Left kidney (tissue), 1 donor: ENCODE measurements at regions not wholly inside any gene's neighbourhood (a gene's known extent, or its start where the extent isn't known, plus 50 kb on each side); places are given as distances from the start of the nearest gene placed in this dataset.
A peak's percentile ranks its signal among the peaks of the same experiment; 100 is the strongest.
"Not testable (repeated sequence)": the region's sequence is repeated elsewhere in the genome, so short reads cannot be mapped to it uniquely, and the experiment has no call there.

Source experiments
- DNase-seq: peaks from one replicate; pipeline ENCODE4 v3.0.0-alpha.2; 2013

GRCh38 chr15:75100679-75101078, 77.3 kb downstream of the PPCDC start:
- no peak for DNase-seq

GRCh38 chr15:75104804-75105557, 81.6 kb downstream of the PPCDC start:
- peak; percentile 46 for DNase-seq

DNA sequence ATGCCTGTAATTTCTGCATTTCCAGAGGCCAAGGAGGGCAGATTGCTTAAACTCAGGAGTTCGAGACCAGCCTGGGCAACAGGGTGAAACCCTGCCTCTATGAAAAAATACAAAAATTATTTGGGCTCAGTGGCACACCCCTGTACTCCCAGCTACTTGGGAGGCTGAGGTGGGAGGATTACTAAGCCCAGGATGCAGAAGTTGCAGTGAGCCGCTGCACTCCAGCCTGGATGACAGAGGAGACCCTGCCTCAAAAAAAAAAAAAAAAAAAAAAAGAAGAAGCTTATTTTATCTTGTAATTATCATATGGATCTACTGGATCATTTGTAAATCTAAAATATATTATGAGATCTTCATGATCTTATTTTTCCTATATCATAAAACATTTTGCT, 84.1 kb downstream of the PPCDC start:
- DNase-seq: no peak

GRCh38 chr15:75107908-75108838, 84.8 kb downstream of the PPCDC start:
- DNase-seq: no peak

- DNase-seq: no peak
These were observed 85.8 kb downstream of the PPCDC start for GRCh38 chr15:75109021-75109735.

DNA sequence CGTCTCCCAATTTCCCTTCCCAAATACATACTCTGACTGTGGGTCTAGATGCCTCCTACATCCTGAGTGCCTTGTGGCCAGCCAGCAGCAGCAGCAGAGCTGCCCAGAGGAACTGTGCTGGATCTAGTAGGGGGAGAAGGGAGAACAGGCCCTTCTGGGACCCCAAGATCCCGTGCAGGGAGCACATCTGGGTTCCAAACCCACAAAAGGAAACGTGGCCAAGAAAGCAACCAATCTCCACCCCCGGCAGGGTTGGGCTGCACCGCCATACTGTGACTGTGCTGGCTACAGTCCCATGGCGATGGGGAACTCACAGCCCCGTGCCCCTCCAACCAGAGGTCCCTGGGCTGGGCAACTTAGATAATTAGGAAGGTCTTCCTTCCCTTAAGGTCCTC, 86.3 kb downstream of the PPCDC start:
- no peak for DNase-seq

DNA sequence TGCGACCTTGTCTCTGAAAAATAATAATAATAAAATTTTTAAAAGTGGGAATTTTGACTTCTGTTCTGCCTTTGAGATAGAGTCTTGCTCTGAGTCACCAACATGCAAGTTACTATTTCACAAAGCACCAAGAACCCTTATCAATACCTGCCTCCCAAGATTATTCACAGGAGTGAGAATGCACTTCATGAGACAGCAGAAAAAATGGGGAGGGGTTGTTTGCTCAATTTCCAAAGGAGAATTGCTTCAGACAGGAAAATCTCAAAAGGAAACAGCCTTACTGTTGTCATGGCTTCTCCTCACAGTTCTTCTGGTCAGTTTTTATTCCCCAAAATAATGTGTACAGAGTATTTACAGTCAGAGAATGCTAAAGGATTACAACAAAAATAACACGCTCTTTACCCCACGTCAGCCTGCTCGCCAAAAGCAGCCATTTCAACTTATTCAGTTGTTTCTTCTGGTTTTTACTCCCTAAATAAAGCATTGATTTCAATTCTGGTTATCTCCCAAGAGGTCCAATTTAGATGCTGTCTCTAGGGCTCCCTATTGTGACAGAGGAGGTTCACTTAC, 89.0 kb downstream of the PPCDC start:
- DNase-seq: no peak

DNA sequence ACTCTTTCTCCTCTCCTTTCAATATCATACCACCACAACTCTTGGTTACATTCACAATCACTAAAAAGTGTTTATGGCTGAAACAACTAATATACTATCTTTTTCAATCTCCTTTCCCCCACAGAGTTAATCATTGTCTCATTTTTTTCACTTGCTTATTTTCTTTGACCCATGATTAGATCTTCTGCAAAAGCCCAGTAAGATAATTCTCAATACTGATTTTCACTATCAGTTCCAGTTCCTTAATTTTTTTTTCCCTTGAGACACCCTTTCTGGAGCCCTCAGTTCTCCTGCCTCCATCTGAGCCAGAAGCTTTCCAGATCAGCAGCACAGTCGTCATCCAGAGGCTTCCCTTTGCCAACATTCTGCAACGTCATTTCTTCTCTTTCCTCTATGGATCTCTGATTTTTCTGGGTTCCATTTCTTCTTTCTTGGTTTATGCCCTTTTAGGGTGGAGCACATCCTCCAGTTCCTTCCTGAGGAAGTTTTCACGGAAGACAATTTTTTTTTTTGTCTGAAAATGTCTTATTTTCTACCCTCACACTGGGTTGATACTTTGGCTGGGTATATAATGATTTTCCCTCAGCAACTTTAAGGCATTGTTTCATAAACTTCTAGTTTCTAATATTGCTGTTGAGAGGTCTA, 88.7 kb upstream of the C15orf39 start:
- no peak for DNase-seq

DNA sequence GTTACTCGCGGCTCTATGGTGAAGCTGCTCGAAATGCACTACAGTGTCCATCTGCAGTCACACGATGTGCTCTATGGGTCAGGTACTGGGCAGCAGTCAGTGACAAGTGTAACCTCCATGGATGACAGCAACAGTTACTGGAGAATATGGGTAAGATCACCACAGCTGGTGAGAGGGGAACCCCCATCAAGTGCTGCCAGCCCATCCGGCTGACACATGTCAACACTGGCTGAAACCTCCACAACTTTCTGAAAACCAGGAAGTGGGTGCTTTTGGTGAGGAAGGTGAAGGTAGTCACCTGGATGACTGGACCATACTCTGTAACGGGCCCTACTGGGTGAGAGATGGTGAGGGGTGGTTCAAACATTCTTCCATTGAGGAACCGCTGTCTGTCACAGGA, 87.4 kb upstream of the C15orf39 start:
- no peak for DNase-seq

GRCh38 chr15:75114796-75115195, 86.9 kb upstream of the C15orf39 start:
- no peak for DNase-seq

DNA sequence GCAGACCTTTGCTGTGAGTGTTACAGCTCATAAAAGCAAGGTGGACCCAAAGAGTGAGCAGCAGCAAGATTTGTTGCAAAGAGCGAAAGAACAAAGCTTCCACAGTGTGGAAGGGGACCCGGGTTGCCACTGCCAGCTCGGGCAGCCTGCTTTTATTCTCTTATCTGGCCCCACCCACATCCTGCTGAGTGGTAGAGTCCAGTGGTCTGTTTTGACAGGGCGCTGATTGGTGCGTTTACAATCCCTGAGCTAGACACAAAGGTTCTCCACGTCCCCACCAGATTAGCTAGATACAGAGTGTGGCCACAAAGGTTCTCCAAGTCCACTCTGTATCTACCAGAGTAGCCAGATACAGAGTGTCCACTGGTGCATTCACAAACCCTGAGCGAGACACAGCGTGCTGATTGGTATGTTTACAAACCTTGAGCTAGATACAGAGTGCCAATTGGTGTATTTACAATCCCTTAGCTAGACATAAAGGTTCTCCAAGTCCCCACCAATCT, 86.2 kb upstream of the C15orf39 start:
- not testable (repeated sequence) for DNase-seq

DNA sequence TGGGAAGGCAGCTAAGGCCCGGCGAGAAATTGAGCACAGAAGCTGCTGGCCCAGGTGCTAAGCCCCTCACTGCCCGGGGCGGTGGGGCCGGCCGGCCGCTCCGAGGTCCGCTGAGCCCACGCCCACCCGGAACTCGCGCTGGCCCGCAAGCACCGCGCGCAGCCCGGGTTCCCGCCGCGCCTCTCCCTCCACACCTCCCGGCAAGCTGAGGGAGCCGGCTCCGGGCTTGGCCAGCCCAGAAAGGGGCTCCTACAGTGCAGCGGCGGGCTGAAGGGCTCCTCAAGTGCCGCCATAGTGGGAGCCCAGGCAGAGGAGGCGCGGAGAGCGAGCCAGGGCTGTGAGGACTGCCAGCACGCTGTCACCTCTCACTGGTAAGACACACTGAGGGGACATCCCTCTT, 85.5 kb upstream of the C15orf39 start:
- not testable (repeated sequence) for DNase-seq

DNA sequence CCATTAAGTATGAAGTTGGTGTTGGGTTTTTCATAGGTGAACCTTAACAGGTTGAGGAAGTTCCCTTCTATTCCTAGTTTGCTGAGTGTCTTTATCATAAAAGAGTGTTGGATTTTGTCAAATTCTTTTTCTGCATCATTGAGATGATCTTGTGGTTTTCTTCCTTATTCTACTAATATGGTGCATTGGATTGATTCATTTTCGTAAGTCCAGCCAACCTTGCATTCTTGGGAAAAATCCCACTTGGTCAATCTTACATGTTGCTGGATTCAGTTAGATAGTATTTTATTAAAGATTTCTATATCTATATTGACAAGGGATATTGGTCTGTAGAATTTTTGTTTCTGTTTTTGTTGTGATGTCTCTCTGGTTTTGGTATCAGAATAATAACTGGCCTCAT, 83.7 kb upstream of the C15orf39 start:
- no peak for DNase-seq

GRCh38 chr15:75119312-75119711, 82.4 kb upstream of the C15orf39 start:
- DNase-seq: not testable (repeated sequence)

DNA sequence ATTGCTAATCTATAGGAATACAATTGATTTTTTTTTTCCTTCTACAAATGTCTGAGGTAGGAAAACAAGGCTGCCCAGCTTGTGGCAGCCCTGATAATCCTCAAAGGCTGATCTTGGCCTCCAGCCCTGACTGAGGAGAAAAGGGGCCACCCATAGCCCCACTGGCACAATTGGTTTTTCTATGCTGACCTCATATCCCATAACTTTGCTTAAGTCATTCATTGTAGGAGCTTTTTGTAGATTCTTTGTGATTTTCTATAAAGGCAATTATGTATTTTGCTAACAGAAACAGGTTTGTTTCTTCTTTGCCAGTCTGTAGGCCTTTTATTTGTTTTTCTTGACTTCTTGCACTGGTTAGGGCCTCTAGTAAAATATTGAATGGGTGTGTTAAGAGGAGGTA, 80.2 kb upstream of the C15orf39 start:
- no peak for DNase-seq

GRCh38 chr15:75123395-75123794, 78.3 kb upstream of the C15orf39 start:
- DNase-seq: no peak

DNA sequence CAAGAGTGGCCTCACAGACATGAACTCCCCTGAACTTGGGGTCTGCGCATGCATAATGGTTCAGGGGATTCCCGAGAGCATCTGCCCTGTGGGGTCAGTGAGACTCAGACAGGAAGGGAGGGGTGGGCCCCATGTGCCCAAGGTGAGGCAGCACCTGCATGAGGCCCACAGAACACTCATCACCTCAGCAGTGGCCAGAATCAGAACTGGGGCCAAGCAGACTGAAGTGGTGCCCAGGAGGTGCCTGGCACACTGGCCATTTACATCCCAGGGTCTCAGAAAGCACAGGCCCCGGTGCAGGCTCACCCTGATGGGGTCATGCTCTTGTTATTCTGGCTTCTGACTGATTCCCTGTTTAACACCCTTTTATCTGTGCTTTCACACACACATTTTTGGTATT, 77.4 kb upstream of the C15orf39 start:
- not testable (repeated sequence) for DNase-seq

DNA sequence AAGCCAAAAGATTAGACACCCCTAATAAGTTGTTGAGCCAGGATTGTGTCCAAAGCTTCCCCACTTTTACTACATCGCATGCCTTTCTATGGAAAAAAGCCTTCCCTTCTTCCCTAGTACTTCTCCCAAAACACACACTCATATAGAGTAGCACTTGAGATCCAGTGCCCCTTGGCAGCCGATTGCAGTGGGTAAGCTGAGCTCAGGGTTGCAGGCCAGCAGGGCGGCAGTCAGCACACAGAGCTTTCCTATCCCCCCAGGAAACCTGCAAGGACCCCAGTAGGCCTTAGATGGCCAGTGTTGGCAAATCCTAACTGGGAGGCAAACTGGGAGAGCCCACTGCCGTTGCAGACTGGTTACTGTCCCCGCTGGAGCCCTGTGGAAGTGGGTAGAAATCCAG, 75.7 kb upstream of the C15orf39 start:
- DNase-seq: no peak

DNA sequence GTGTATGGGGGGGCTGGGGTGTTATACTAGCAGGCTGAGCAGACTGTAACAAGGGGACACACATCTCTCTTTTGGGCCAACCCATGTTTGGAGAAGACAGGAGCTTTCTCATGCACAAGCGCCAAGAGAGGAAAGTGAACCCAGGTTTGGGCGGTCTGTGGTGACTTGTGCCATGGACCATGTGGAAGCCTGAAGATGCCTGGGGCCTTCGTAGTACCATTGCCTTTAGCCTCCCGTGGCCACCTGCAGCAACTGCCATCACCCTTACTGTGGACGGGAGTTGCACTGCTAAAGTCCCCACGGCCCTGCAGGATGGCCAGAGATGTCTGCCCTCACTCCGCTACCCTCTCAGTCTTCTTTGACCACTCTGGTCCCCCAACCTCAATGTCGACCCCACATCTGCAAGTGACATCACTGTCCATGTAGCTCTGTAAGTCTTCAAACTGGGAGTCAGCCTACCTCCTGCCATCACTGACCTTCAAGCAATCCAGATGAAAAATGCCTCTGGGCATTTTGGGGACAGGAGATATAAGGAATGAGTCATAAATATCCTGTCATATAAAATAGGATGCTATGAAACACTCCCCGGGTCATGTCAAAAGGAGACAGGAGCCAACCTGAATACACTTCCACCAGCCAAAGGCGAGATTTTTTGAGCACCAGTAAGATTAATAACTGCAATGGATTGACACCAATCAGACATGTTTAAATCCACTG, 74.7 kb upstream of the C15orf39 start:
- DNase-seq: no peak

DNA sequence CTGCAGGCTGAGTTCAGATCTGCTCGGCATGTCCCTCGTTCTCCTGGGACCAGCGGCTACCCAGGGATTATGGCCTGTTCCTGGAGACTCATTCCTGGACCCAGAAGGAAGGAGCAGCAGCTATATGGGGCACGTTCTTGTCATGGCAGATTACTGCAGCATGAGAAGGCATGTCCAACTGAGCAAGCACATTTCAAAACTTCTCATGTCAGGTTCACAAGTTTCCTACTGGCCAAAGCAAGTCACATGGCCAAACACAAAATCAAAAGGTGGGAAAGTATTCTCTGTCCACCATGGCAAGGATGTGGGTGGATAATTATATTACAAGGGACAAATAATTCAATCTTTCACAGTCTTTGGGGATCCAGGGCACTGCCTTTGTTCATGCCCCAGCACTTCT, 71.9 kb upstream of the C15orf39 start:
- no peak for DNase-seq

DNA sequence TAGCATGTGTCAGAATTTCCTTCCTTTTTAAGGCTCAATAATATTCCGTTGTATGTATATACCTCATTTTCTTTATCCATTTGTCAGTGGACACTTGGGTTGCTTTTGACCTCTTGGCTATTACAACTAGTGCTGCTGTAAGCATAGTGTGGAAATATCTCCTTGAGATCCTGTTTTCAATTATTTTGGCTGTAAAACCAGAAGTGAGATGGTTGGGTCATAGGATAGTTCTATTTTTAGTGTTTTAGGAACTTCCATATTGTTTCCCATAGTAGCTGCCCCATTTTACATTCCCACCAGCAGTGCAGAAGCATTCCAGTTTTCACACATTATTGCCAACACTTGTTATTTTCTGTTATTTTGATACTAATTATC, 70.4 kb upstream of the C15orf39 start:
- no peak for DNase-seq
